ENCODE measurements at regions not wholly inside any gene's neighbourhood (a gene's known extent, or its start where the extent isn't known, plus 50 kb on each side); places are given as distances from the start of the nearest gene placed in this dataset.
"Not testable (repeated sequence)": the region's sequence is repeated elsewhere in the genome, so short reads cannot be mapped to it uniquely, and the experiment has no call there.

DNA sequence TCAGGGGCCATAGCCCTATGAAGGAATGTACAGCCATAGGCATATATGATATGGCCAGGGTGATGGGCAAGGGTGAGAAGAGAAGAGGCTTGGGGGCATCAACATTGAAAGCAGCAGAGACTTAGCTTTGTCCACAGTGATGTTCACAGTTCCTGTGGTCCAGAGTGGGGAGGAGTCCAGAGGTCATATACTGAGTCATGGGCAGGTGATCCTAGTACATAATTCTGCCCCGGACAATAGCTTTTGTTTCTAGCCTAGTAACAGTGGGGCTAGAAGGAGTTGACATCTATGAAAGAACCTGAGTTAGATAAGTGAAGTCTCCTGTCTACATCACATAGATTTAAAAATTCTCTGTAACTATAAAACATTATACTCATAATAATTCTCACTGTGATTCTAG lies 496.3 kb upstream of the TNP1 start:
- no peak for DNase-seq (ENCODE audit: low spot score)
- in situ Hi-C loops (cut with HindIII; ENCODE audit: low sequenced_read_pairs), result no loop called here

DNA sequence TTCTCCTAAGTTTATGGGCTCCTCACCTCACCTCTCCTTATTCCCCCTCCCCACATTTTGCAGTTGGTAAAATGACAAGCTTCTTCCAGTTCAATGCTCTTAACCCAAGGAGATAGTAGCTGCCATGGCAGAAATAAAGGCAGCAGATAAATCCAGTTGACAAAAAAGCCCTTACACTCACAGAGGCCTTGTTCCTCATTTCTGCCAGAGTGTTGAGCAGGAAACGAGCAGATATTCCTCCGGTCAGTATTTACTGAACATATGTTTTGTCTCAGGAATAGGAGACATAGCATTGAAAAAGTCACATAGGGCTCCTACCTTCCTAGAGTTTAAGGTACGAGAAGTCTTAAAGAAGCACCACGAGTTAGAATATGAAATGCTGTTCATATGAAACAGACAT lies 493.7 kb upstream of the TNP1 start:
- no peak for DNase-seq (ENCODE audit: low spot score)
- in situ Hi-C loops (cut with HindIII; ENCODE audit: low sequenced_read_pairs), result no loop called here

DNA sequence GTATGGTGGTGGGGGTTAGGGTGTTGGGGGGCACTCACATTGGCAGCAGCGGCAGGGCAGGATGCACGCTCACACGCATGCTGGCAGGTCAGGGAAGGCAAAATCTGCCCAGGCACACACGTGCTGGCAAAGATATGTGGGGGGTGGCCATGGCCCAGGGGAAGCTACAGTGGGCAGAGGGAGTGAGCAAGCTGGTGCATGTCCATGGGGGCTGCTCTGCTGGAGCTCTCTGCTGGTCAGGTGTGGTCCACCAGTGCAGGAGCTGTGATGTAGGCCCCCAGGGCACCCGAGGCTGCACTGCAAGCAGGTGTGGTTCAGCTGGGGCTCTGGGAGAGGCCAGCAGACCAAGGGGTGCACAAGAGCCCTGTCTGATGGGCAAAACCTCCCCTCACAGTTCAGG lies 491.5 kb upstream of the TNP1 start:
- DNase-seq (ENCODE audit: low spot score), result no peak
- in situ Hi-C loops (cut with HindIII; ENCODE audit: low sequenced_read_pairs), result no loop called here

DNA sequence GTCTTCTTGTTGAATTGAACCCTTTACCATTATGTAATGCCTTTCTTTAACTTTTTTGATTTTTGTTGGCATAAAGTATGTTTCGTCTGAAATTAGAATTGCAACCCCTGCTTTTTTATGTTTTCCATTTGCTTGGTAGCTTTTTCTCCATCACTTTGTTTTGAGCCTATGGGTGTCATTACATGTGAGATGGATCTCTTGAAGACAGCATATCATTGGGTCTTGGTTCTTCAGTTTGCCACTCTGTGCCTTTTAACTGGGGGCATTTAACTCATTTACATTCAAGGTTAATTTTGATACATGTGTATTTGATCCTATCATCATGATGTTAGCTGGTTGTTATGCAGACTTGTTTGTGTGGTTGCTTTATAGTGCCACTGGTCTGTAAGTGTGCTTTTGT lies 489.4 kb upstream of the TNP1 start:
- no peak for DNase-seq (ENCODE audit: low spot score)
- in situ Hi-C loops (cut with HindIII; ENCODE audit: low sequenced_read_pairs), result no loop called here

DNA sequence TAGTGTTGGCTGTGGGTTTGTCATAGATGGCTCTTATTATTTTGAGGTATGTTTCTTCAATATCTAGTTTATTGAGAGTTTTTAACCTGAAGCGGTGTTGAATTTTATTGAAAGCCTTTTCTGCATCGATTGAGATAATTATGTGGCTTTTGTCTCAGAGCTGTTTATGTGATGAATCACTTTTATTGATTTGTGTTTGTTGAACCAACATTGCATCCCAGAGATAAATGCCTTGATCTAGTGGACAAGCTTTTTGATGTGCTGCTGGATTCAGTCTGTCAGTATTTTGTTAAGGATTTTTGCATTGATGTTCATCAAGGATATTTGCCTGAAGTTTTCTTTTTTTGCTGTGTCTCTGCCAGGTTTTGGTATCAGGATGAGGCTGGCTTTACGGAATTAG lies 487.8 kb upstream of the TNP1 start:
- in situ Hi-C loops (cut with HindIII; ENCODE audit: low sequenced_read_pairs); DNase-seq (ENCODE audit: low spot score): not testable (repeated sequence)

DNA sequence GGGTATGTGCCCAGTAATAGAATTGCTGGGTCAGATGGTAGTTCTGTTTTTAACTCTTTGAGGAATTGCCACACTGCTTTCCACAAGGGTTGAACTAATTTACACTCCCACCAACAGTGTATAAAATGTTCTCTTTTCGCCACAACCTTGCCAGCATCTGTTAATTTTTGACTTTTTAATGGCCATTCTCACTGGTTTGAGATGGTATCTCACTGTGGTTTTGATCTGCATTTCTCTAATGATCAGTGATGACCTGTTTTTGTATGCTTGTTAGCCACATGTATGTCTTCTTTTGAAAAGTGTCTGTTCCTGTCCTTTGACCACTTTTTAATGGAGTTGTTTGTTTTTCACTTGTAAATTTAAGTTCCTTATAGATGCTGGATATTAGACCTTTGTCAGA lies 486.2 kb upstream of the TNP1 start:
- in situ Hi-C loops (cut with HindIII; ENCODE audit: low sequenced_read_pairs); DNase-seq (ENCODE audit: low spot score): not testable (repeated sequence)

DNA sequence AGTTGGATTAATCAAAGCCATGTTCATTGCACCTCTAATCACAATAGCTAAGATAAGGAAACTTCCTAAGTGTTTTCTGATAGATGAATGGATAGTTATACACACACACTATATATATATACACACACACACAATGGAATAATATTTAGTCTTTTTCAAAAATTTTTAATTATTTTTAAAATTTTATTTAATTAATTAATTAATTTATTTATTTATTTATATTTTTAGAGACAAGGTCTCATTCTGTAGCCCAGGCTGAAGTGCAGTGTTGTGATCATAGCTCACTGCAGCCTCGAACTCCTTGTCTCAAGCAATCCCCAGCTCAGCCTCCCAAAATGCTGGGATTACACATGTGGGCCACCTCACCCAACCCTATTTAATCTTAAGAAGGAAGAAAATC lies 481.0 kb upstream of the TNP1 start:
- no peak for DNase-seq (ENCODE audit: low spot score)
- in situ Hi-C loops (cut with HindIII; ENCODE audit: low sequenced_read_pairs), result no loop called here

DNA sequence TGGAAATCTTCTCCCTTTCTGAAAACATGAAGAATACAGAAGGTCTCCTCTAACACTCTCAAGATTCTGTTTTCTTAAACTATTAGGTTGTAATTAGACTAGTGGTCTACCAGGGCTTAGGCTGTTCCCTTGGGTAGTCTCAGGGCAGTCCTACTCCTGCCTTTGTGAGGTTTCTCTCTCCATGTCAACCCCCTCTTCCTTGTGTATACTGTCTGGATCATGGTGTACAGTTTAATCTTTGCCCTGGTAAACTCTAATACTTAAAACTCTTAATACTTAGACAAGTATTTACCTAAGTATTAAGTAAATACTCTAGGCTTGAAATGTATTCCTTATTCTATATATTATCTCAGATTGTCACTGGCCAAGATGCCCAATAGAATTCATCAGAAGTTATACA lies 480.3 kb upstream of the TNP1 start:
- in situ Hi-C loops (cut with HindIII; ENCODE audit: low sequenced_read_pairs), result no loop called here
- DNase-seq (ENCODE audit: low spot score), result no peak

DNA sequence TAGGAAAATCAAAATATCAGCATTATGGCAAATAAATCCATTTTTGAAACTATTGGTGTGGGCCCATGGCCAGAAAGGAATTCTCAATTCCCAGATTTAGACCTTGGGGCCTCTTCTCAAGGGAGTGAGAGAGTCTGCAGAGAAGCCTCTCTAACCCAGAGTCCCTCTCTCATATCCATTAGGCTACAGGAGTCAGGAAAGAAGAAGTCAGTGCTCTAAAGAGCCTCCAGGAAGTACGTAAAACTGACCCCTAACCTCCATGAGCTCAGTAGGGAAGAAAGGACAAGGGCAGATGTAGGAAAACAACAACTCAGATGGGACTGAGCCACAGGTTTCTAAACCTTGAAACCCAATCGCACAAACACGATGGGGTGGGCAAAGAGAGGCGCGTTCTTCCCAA lies 479.9 kb upstream of the TNP1 start:
- in situ Hi-C loops (cut with HindIII; ENCODE audit: low sequenced_read_pairs), result no loop called here
- DNase-seq (ENCODE audit: low spot score), result no peak

DNA sequence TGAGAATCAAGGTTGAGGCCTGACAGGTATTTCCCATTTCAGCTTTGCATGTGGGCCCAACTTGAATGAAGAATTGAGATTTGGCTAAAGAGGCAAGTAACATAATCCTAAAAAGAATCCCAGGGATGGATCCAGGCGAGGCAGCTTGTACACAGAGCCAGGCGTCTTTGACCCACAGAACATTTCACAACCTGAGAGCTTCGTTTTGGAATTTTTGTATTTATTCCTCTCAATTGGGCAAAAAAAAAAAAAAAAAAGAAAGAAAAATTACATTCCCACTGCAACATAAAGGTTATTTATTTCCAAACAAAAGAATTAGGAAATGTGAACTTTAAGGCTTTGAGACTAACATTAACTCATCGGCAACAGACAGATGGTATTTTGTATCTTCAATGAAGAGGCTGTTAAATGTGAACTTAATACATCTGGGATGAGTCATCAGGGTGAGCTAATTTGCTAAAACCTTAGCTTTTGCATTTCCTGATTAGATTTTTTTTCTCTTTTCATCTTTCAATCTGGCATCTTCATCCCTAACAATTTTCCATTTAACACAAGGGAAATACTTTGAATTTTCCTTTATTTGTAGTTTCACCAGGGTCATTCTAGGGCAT lies 478.5 kb upstream of the TNP1 start:
- DNase-seq (ENCODE audit: low spot score), result no peak
- in situ Hi-C loops (cut with HindIII; ENCODE audit: low sequenced_read_pairs), result no loop called here

DNA sequence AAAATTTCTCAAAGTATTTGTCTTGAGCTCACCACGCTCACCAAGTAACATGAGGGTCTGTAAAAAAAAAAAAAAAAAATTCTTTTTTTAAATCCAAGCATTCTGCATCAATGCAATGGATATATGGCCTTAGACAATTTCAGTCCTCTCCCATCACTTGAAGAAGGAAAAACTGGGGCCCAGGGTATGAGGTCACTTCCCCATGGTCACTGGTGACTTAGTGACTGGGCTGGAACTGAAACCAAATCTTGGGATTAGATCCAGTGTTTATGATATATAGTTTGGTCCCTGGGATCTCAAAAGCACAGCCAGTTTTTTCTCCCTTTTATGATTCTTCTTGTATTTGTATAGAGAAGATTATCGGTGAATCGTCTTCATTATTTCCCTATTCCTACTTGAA lies 477.9 kb upstream of the TNP1 start:
- in situ Hi-C loops (cut with HindIII; ENCODE audit: low sequenced_read_pairs), result no loop called here
- no peak for DNase-seq (ENCODE audit: low spot score)

DNA sequence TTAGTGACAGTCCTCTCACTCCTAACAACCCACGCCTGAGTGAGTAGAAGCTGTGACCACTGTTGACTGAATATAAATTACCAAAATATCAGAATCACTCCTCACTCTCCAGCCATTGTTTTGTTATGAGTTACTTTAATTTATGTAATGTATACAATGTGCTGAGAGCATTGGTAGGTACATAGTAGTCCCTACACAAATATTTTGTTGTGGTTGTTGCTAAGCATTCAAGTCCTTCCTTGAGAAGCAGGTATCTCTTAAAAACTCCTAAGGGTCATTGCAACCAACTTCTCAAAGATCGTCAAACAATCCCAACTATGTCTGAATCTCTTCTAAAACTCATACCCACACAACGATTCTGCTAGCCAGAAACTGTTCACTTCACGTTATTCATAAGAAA lies 476.8 kb upstream of the TNP1 start:
- no peak for DNase-seq (ENCODE audit: low spot score)
- in situ Hi-C loops (cut with HindIII; ENCODE audit: low sequenced_read_pairs), result no loop called here

DNA sequence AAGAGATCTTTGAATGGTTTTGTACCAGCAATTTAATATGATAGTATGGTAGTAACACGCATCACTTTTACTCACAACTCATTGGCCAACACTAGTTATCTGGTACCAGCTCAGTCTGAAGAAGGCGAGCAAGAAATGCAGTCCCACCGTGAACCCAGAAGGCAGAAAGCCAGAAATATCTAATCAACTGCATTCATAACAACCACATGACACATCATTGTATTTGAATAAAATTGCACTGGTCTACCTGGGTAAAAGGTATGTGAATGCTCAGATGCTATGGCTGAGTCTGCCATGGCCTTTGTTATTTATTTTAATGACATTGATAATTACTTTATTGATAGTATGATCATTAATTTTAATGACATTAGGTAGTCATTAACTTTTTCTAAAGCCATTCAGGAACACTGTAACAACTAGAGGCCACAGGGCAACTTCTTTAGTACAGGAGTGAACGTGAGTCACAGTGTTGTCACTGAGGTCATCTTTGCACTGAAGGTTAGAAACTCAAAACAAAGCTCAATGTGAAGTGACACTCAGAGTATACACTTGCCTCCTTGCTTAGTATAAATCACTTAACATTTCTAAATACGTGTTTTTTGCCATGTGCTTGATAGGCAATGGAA lies 475.6 kb upstream of the TNP1 start:
- no peak for DNase-seq (ENCODE audit: low spot score)
- in situ Hi-C loops (cut with HindIII; ENCODE audit: low sequenced_read_pairs), result no loop called here

DNA sequence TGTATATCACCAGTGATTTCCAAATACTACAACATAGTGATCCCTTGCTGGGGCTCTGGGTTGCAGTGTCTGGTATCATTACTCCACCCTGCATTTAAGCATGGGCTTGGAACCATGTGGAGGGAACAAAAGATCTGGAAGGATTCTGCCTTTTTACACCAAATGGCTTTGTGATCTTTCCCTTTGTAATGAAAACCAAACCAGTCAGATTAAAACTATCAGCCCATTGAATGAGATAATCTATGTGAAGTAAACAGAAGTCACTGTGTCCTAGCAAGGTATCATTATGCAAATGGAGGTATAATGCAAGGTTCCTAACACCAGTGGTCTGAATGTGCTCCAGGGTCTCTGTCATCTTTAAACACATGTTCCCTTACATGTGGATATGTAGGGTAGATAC lies 474.7 kb upstream of the TNP1 start:
- in situ Hi-C loops (cut with HindIII; ENCODE audit: low sequenced_read_pairs), result no loop called here
- DNase-seq (ENCODE audit: low spot score), result no peak

DNA sequence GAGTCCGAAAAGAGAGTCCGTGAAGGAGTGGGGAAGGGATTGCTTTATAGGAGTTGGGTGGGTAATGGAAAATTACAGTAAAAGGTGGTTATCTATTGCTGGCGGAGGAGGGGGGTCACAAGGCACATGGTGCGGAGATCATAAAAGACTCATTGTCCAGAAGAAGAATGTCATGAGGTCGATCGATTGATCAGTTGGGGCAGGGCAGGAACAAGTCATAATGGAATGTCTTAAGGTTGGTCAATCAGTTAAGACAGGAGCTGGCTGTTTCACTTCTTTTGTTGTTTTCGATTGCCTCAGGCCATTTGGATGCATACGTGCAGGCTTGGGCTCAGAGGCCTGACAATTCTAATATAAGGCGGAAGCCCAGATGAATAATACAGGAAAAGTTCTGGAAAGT lies 473.0 kb upstream of the TNP1 start:
- in situ Hi-C loops (cut with HindIII; ENCODE audit: low sequenced_read_pairs), result no loop called here
- no peak for DNase-seq (ENCODE audit: low spot score)

DNA sequence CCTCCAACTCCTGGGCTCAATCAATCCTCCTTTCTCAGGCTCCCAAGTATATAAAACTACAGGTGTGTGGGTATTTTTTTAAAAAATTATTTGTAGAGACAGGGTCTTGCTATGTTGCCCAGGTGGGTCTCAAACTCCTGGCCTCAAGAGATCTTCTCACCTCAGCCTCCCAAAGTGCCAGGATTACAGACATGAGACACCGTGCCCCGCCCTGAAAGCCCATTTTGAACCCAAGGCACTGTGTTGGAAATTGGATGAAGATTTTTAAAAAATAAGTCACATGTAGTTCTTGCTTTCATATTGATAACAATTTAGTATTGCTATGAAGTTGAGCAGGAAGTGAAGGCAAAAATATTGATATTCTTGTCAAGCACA lies 472.5 kb upstream of the TNP1 start:
- DNase-seq (ENCODE audit: low spot score), result no peak
- in situ Hi-C loops (cut with HindIII; ENCODE audit: low sequenced_read_pairs), result no loop called here

DNA sequence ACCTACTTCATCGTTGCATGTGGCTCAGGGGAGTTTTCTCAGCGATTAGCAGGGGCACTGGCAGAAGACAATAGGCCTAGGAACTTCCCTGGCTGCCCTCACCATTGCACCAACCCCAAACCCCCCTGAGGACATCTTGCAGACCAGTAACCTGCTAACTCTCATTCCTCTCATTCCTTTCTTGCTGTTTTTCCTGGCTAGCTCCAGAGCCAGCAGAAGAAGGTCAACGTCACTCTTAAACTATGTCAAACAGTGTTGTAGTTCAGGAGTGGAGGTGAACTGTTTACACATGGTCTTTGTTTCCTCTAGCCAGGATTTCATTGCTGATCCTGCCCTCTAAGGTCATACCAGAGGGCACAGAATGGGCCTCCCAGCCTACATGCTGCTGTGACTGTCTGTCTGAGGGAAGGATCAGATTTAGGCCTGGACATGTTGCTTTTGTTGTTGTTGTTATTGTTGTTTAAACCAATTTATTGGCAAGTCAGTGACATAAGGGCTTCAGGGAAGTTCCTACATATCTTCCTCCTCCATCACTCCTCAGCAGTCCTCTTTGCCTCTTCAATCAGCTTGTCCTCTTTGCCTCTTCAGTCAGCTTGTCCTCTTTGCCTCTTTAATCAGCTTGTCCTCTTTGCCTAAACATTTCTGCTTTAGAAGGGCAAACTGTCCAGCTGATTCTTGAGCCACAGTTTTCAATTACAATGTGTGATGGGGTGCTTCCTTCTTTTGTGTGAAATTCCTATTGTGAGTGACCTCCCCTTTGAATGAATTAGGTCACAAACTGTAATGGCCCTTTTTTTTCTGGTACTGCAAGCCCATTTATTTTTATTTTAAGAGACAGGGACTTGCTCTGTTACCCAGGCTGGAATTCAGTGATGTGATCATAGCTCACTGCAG lies 471.9 kb upstream of the TNP1 start:
- in situ Hi-C loops (cut with HindIII; ENCODE audit: low sequenced_read_pairs), result no loop called here
- no peak for DNase-seq (ENCODE audit: low spot score)

DNA sequence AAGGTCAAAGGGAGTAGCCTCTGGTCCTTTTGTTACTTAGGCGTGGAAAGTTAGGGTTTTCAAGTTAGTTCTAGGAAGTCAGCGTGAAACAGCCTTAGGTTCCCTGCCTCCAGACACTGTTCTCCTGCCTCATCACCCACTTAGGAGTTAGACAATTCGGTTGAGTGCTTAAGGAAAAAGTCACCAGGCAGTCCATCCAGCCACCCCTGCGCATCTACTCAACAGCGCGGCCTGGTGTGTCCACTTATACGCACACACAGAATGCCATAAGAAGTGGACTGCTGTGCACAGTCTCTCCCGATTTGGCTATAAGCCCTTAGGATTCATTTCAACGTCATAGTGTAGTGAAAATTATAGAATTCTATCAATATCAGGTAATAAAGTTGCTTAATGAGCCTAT lies 470.8 kb upstream of the TNP1 start:
- in situ Hi-C loops (cut with HindIII; ENCODE audit: low sequenced_read_pairs), result no loop called here
- no peak for DNase-seq (ENCODE audit: low spot score)

DNA sequence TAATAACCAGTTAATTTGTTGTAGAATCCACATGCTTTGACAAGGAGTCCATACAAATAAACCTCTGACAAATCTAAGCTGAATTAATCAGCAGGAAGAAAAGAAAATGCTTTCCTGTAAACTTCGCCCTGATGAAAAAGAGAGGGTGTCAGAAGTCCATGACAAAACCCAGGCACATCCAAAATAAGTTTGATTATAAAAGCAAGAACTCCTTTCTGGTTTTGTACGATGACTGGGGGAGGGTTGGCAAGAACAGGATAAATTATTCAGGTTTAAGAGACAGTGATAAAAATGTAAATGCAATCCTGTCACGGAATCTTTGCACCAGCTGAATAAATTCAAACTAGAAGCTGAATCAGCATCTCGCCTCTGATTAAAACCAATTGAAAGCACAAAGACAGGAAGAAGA lies 469.2 kb upstream of the TNP1 start:
- no peak for DNase-seq (ENCODE audit: low spot score)
- in situ Hi-C loops (cut with HindIII; ENCODE audit: low sequenced_read_pairs), result no loop called here

DNA sequence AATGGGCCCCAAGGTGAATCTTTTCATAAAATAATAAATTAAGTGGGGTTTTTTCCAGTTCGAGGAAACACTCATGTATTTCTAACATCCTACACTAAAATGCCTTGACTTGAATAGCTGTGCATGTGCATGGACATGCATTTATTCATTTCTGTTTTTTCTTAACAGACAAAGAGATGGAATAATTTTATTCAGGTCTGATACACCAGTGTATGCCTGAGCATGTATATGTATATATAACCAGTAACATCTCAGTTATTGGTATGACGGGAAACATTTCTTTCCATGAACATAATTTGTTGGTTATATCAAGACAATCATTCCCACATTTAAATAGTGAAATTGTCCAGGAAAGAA lies 468.7 kb upstream of the TNP1 start:
- DNase-seq (ENCODE audit: low spot score), result no peak
- in situ Hi-C loops (cut with HindIII; ENCODE audit: low sequenced_read_pairs), result no loop called here

Data from G401 (cell line).